CD4-positive, alpha-beta T cell treated with Interleukin-21 for 1 hour (primary cell): ENCODE measurements at regions not wholly inside any gene's neighbourhood (a gene's known extent, or its start where the extent isn't known, plus 50 kb on each side); places are given as distances from the start of the nearest gene placed in this dataset.
"Not testable (repeated sequence)": the region's sequence is repeated elsewhere in the genome, so short reads cannot be mapped to it uniquely, and the experiment has no call there.

ENCODE experiments used
- DNase-seq: peaks from one replicate; pipeline ENCODE4 v3.0.0-alpha.2; 2020

- DNase-seq: no peak
These were observed 244.2 kb upstream of the SERP2 start for GRCh38 chr13:44129418-44129817.

- DNase-seq: no peak
These were observed 242.5 kb upstream of the SERP2 start for GRCh38 chr13:44131069-44131614.

- DNase-seq: no peak
These were observed 240.9 kb upstream of the SERP2 start for GRCh38 chr13:44132710-44133109.

- no peak for DNase-seq
These were observed 240.0 kb upstream of the SERP2 start for GRCh38 chr13:44133626-44134025.

GRCh38 chr13:44135566-44135965, 238.1 kb upstream of the SERP2 start:
- no peak for DNase-seq

- no peak for DNase-seq
These were observed 236.8 kb upstream of the SERP2 start for GRCh38 chr13:44136696-44137268.

GRCh38 chr13:44137466-44137865, 236.2 kb upstream of the SERP2 start:
- DNase-seq: no peak

- no peak for DNase-seq
These were observed 233.5 kb upstream of the SERP2 start for GRCh38 chr13:44140146-44140545.

GRCh38 chr13:44140888-44141724, 232.5 kb upstream of the SERP2 start:
- DNase-seq: peak; percentile 16

- peak; percentile 95 for DNase-seq
These were observed 231.7 kb upstream of the SERP2 start for GRCh38 chr13:44141725-44142539.

GRCh38 chr13:44142540-44142867, 231.1 kb upstream of the SERP2 start:
- DNase-seq: no peak

GRCh38 chr13:44142941-44143665, 230.5 kb upstream of the SERP2 start:
- no peak for DNase-seq

- no peak for DNase-seq
These were observed 227.5 kb upstream of the SERP2 start for GRCh38 chr13:44146138-44146537.

- no peak for DNase-seq
These were observed 226.4 kb upstream of the SERP2 start for GRCh38 chr13:44147233-44147632.

- no peak for DNase-seq
These were observed 226.0 kb upstream of the SERP2 start for GRCh38 chr13:44147648-44148047.

GRCh38 chr13:44148159-44148914, 225.3 kb upstream of the SERP2 start:
- DNase-seq: no peak

GRCh38 chr13:44149231-44149630, 224.4 kb upstream of the SERP2 start:
- not testable (repeated sequence) for DNase-seq

GRCh38 chr13:44149821-44150220, 223.8 kb upstream of the SERP2 start:
- no peak for DNase-seq

- DNase-seq: no peak
These were observed 222.2 kb upstream of the SERP2 start for GRCh38 chr13:44151474-44151873.

- DNase-seq: no peak
These were observed 220.1 kb upstream of the SERP2 start for GRCh38 chr13:44153496-44153895.

- no peak for DNase-seq
These were observed 218.0 kb upstream of the SERP2 start for GRCh38 chr13:44155422-44156293.
